ENCODE measurements at regions not wholly inside any gene's neighbourhood (a gene's known extent, or its start where the extent isn't known, plus 50 kb on each side); places are given as distances from the start of the nearest gene placed in this dataset.

DNA sequence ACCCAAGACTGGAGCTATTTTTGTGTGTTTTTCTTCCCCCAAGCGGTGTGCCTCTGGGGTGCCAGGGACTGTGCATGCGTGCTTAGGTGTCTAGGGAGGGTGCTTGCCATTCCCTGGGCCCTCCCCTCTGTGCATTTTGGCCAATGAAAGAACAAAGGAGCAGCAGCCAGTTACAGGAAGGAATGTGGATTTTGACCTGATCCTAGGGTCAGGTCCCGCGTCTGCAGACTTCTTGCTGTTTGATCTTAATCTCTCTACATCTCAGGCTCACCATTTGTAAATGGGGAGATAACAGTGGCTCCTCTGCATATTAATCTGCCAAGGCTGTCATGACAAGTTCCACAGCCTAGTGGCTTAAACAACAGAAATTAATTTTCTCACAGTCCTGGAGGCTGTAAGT is 699.1 kb downstream of the QKI start:
- TF ChIP-seq, protein P1, sequence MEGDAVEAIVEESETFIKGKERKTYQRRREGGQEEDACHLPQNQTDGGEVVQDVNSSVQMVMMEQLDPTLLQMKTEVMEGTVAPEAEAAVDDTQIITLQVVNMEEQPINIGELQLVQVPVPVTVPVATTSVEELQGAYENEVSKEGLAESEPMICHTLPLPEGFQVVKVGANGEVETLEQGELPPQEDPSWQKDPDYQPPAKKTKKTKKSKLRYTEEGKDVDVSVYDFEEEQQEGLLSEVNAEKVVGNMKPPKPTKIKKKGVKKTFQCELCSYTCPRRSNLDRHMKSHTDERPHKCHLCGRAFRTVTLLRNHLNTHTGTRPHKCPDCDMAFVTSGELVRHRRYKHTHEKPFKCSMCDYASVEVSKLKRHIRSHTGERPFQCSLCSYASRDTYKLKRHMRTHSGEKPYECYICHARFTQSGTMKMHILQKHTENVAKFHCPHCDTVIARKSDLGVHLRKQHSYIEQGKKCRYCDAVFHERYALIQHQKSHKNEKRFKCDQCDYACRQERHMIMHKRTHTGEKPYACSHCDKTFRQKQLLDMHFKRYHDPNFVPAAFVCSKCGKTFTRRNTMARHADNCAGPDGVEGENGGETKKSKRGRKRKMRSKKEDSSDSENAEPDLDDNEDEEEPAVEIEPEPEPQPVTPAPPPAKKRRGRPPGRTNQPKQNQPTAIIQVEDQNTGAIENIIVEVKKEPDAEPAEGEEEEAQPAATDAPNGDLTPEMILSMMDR (IDR thresholded peaks at IDR 0.05) = no peak
- TF ChIP-seq POLR2A (IDR thresholded peaks at IDR 0.05) (no peak), EP300 (IDR thresholded peaks at IDR 0.05; ENCODE audit: low read depth) (no peak)
